SH-SY5Y (cell line): ENCODE measurements at regions not wholly inside any gene's neighbourhood (a gene's known extent, or its start where the extent isn't known, plus 50 kb on each side); places are given as distances from the start of the nearest gene placed in this dataset.

Experiments
- GATA2 ChIP-seq: IDR thresholded peaks from 2 replicates; pipeline ENCODE4 v1.6.1; 2011; ENCODE audit warnings: mild to moderate bottlenecking, low read depth, low read length
- GATA3 ChIP-seq: IDR thresholded peaks from 2 replicates; pipeline ENCODE4 v1.6.1; 2011; ENCODE audit warnings: low read depth, mild to moderate bottlenecking, low read length, moderate library complexity

DNA sequence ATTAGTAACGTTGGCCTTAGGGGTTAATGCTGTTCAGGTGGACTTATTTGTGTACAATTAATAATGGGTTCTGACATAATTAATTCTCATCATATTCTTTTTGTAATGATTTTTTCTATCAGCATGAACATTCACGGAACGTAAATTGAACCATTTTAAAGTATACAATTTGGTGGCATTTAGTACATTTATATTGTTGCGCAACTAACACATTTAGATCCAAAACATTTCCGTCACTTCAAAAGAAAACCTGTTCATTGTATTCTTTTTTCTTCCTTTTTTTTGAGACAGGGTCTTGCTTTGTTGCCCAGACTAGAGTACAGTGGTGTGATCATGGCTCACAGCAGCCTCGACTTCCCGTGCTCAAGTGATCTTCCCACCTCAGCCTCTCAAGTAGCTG, 65.8 kb downstream of the BOD1L2 start:
- TF ChIP-seq GATA2 (no peak), GATA3 (no peak)
